Stimulated activated effector memory CD8-positive, alpha-beta T cell treated with anti-CD3 and anti-CD28 coated beads, Interleukin-12 subunit alpha, Interleukin-12 subunit beta, amount 100 ng/mL, for 72 hours (primary cell): ENCODE measurements at regions not wholly inside any gene's neighbourhood (a gene's known extent, or its start where the extent isn't known, plus 50 kb on each side); places are given as distances from the start of the nearest gene placed in this dataset.

Experiments used
- ATAC-seq: fragments of 150-1000 bp; cut with Tn5 transposase; 2 replicates; pipeline ENCODE4 v1.10.0; 2021
- DNase-seq, 2 donors: peaks; one replicate each; pipeline ENCODE4 v3.0.0; 2021 to 2022; ENCODE audit warnings: low spot score in 2 of 2
- H3K27ac Mint-ChIP-seq: one replicate; pipeline ENCODE4 v1.8.0; 2022; ENCODE audit warnings: mild to moderate bottlenecking, mixed read lengths
- H3K36me3 Mint-ChIP-seq: one replicate; pipeline ENCODE4 v1.8.0; 2022; ENCODE audit warnings: mild to moderate bottlenecking, mixed read lengths
- H3K4me1 Mint-ChIP-seq: one replicate; pipeline ENCODE4 v1.8.0; 2022; ENCODE audit warnings: mixed read lengths
- H3K4me3 Mint-ChIP-seq: one replicate; pipeline ENCODE4 v1.8.0; 2022; ENCODE audit warnings: mild to moderate bottlenecking, mixed read lengths
- H3K9me3 Mint-ChIP-seq: one replicate; pipeline ENCODE4 v1.8.0; 2022; ENCODE audit warnings: mixed read lengths

GRCh38 chr5:153151558-153151957 is 338.9 kb upstream of the GRIA1 start:
- Mint-ChIP-seq H3K36me3 (no peaks in the 10 kb centered on the region), H3K4me3 (no peak overlapping the region), H3K4me1 (no peaks in the 10 kb centered on the region), H3K27ac (no peak overlapping the region), H3K9me3 (peaks cover 6% of the 10 kb centered on the region)
- DNase-seq (no peak), ATAC-seq (no peak)

GRCh38 chr5:153153086-153153485 is 337.4 kb upstream of the GRIA1 start:
- no peak for ATAC-seq
- peaks cover 11% of the 10 kb centered on the region for H3K9me3 Mint-ChIP-seq
- H3K36me3 Mint-ChIP-seq = no peaks in the 10 kb centered on the region
- no peak overlapping the region for H3K4me3 Mint-ChIP-seq
- no peak for DNase-seq
- H3K27ac Mint-ChIP-seq = no peak overlapping the region
- H3K4me1 Mint-ChIP-seq = no peaks in the 10 kb centered on the region

GRCh38 chr5:153157156-153157555 is 333.3 kb upstream of the GRIA1 start:
- no peak for DNase-seq
- H3K4me1 Mint-ChIP-seq = no peaks in the 10 kb centered on the region

GRCh38 chr5:153158608-153159007 is 331.9 kb upstream of the GRIA1 start:
- DNase-seq = no peak
- H3K9me3 Mint-ChIP-seq = peaks cover 5% of the 10 kb centered on the region
- no peak for ATAC-seq
- no peak overlapping the region for H3K27ac Mint-ChIP-seq
- H3K36me3 Mint-ChIP-seq = no peaks in the 10 kb centered on the region
- H3K4me3 Mint-ChIP-seq = no peak overlapping the region
- no peaks in the 10 kb centered on the region for H3K4me1 Mint-ChIP-seq

More at GRCh38 chr5:153157156-153157555, 333.3 kb upstream of the GRIA1 start:
- Mint-ChIP-seq H3K27ac (no peak overlapping the region), H3K4me3 (no peak overlapping the region), H3K36me3 (no peaks in the 10 kb centered on the region), H3K9me3 (peaks cover 5% of the 10 kb centered on the region)
- ATAC-seq = peak; percentile 19

- Mint-ChIP-seq H3K27ac (no peak overlapping the region), H3K9me3 (peaks cover 10% of the 10 kb centered on the region), H3K4me1 (no peaks in the 10 kb centered on the region)
These were observed 330.9 kb upstream of the GRIA1 start for GRCh38 chr5:153159616-153160015.

GRCh38 chr5:153168241-153168640 is 322.2 kb upstream of the GRIA1 start:
- DNase-seq (no peak), ATAC-seq (no peak)
- Mint-ChIP-seq H3K36me3 (no peaks in the 10 kb centered on the region), H3K4me1 (no peaks in the 10 kb centered on the region), H3K9me3 (peaks cover 10% of the 10 kb centered on the region), H3K27ac (no peak overlapping the region), H3K4me3 (no peak overlapping the region)

More at GRCh38 chr5:153159616-153160015, 330.9 kb upstream of the GRIA1 start:
- Mint-ChIP-seq H3K4me3 (no peak overlapping the region), H3K36me3 (no peaks in the 10 kb centered on the region)
- ATAC-seq (no peak), DNase-seq (no peak)

- ATAC-seq = no peak
- Mint-ChIP-seq H3K27ac (no peak overlapping the region), H3K9me3 (peaks cover 12% of the 10 kb centered on the region), H3K4me3 (no peak overlapping the region), H3K36me3 (no peaks in the 10 kb centered on the region), H3K4me1 (no peaks in the 10 kb centered on the region)
- DNase-seq = no peak
These were observed 303.0 kb upstream of the GRIA1 start for GRCh38 chr5:153187503-153187902.

- Mint-ChIP-seq H3K36me3 (no peaks in the 10 kb centered on the region), H3K4me3 (no peak overlapping the region), H3K27ac (no peak overlapping the region), H3K4me1 (no peaks in the 10 kb centered on the region), H3K9me3 (peaks cover 3% of the 10 kb centered on the region)
- no peak for DNase-seq
- no peak for ATAC-seq
These were observed 284.1 kb upstream of the GRIA1 start for GRCh38 chr5:153206361-153206760.

GRCh38 chr5:153209016-153209415 is 281.5 kb upstream of the GRIA1 start:
- no peaks in the 10 kb centered on the region for H3K4me1 Mint-ChIP-seq
- H3K36me3 Mint-ChIP-seq = no peaks in the 10 kb centered on the region
- peaks cover 4% of the 10 kb centered on the region for H3K9me3 Mint-ChIP-seq
- no peak overlapping the region for H3K27ac Mint-ChIP-seq
- no peak for DNase-seq
- ATAC-seq = no peak
- no peak overlapping the region for H3K4me3 Mint-ChIP-seq

- no peak for ATAC-seq
- Mint-ChIP-seq H3K4me3 (no peak overlapping the region), H3K36me3 (no peaks in the 10 kb centered on the region), H3K9me3 (peaks cover 7% of the 10 kb centered on the region), H3K4me1 (no peaks in the 10 kb centered on the region), H3K27ac (no peak overlapping the region)
- DNase-seq = no peak
These were observed 280.8 kb upstream of the GRIA1 start for GRCh38 chr5:153209687-153210086.

- Mint-ChIP-seq H3K4me3 (no peak overlapping the region), H3K4me1 (no peaks in the 10 kb centered on the region), H3K36me3 (no peaks in the 10 kb centered on the region), H3K9me3 (peaks cover 12% of the 10 kb centered on the region), H3K27ac (no peak overlapping the region)
- no peak for DNase-seq
- no peak for ATAC-seq
These were observed 279.4 kb upstream of the GRIA1 start for GRCh38 chr5:153211076-153211475.

GRCh38 chr5:153212471-153212870 is 278.0 kb upstream of the GRIA1 start:
- DNase-seq = no peak
- no peak for ATAC-seq
- H3K4me3 Mint-ChIP-seq = no peak overlapping the region
- H3K27ac Mint-ChIP-seq = no peak overlapping the region
- peaks cover 11% of the 10 kb centered on the region for H3K9me3 Mint-ChIP-seq
- H3K36me3 Mint-ChIP-seq = no peaks in the 10 kb centered on the region
- no peaks in the 10 kb centered on the region for H3K4me1 Mint-ChIP-seq

GRCh38 chr5:153222936-153223335 is 267.5 kb upstream of the GRIA1 start:
- DNase-seq (no peak), ATAC-seq (no peak)
- Mint-ChIP-seq H3K27ac (no peak overlapping the region), H3K4me3 (no peak overlapping the region), H3K4me1 (no peaks in the 10 kb centered on the region), H3K9me3 (peaks cover 2% of the 10 kb centered on the region), H3K36me3 (no peaks in the 10 kb centered on the region)

- H3K4me1 Mint-ChIP-seq = no peaks in the 10 kb centered on the region
- H3K27ac Mint-ChIP-seq = no peak overlapping the region
- DNase-seq = no peak
- no peak overlapping the region for H3K4me3 Mint-ChIP-seq
- no peaks in the 10 kb centered on the region for H3K36me3 Mint-ChIP-seq
- no peaks in the 10 kb centered on the region for H3K9me3 Mint-ChIP-seq
- no peak for ATAC-seq
These were observed 267.1 kb upstream of the GRIA1 start for GRCh38 chr5:153223376-153223775.

- no peak overlapping the region for H3K27ac Mint-ChIP-seq
- no peak for DNase-seq
These were observed 265.8 kb upstream of the GRIA1 start for GRCh38 chr5:153224651-153225050.

GRCh38 chr5:153233933-153234332 is 256.5 kb upstream of the GRIA1 start:
- Mint-ChIP-seq H3K4me1 (no peaks in the 10 kb centered on the region), H3K4me3 (no peak overlapping the region), H3K36me3 (no peaks in the 10 kb centered on the region), H3K27ac (no peak overlapping the region), H3K9me3 (peaks cover 8% of the 10 kb centered on the region)
- ATAC-seq (no peak), DNase-seq (no peak)

More at GRCh38 chr5:153224651-153225050, 265.8 kb upstream of the GRIA1 start:
- ATAC-seq = no peak
- Mint-ChIP-seq H3K4me3 (no peak overlapping the region), H3K4me1 (no peaks in the 10 kb centered on the region), H3K36me3 (no peaks in the 10 kb centered on the region), H3K9me3 (no peaks in the 10 kb centered on the region)

GRCh38 chr5:153236319-153236718 is 254.2 kb upstream of the GRIA1 start:
- H3K27ac Mint-ChIP-seq = no peak overlapping the region
- H3K36me3 Mint-ChIP-seq = no peaks in the 10 kb centered on the region
- no peaks in the 10 kb centered on the region for H3K4me1 Mint-ChIP-seq
- no peak overlapping the region for H3K4me3 Mint-ChIP-seq
- ATAC-seq (no peak), DNase-seq (no peak)
- H3K9me3 Mint-ChIP-seq = peaks cover 8% of the 10 kb centered on the region
